ENCODE measurements at regions not wholly inside any gene's neighbourhood (a gene's known extent, or its start where the extent isn't known, plus 50 kb on each side); places are given as distances from the start of the nearest gene placed in this dataset.

GRCh38 chr7:30232391-30232790, 52.0 kb upstream of the ZNRF2 start:
- TF ChIP-seq POLR2AphosphoS5 (IDR thresholded peaks at IDR 0.05) (no peak), TAF1 (IDR thresholded peaks at IDR 0.05; ENCODE audit: low read depth) (no peak), EZH2 (IDR thresholded peaks at IDR 0.05; ENCODE audit: borderline replicate concordance, insufficient read depth, low read length, poor library complexity, severe bottlenecking) (no peak), EP300 (conservative IDR thresholded peaks at IDR 0.05; ENCODE audit: poor library complexity, severe bottlenecking) (no peak)
- TF ChIP-seq, protein P1, sequence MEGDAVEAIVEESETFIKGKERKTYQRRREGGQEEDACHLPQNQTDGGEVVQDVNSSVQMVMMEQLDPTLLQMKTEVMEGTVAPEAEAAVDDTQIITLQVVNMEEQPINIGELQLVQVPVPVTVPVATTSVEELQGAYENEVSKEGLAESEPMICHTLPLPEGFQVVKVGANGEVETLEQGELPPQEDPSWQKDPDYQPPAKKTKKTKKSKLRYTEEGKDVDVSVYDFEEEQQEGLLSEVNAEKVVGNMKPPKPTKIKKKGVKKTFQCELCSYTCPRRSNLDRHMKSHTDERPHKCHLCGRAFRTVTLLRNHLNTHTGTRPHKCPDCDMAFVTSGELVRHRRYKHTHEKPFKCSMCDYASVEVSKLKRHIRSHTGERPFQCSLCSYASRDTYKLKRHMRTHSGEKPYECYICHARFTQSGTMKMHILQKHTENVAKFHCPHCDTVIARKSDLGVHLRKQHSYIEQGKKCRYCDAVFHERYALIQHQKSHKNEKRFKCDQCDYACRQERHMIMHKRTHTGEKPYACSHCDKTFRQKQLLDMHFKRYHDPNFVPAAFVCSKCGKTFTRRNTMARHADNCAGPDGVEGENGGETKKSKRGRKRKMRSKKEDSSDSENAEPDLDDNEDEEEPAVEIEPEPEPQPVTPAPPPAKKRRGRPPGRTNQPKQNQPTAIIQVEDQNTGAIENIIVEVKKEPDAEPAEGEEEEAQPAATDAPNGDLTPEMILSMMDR (IDR thresholded peaks at IDR 0.05; ENCODE audit: poor library complexity, severe bottlenecking) = no peak
- TF ChIP-seq, protein P2, sequence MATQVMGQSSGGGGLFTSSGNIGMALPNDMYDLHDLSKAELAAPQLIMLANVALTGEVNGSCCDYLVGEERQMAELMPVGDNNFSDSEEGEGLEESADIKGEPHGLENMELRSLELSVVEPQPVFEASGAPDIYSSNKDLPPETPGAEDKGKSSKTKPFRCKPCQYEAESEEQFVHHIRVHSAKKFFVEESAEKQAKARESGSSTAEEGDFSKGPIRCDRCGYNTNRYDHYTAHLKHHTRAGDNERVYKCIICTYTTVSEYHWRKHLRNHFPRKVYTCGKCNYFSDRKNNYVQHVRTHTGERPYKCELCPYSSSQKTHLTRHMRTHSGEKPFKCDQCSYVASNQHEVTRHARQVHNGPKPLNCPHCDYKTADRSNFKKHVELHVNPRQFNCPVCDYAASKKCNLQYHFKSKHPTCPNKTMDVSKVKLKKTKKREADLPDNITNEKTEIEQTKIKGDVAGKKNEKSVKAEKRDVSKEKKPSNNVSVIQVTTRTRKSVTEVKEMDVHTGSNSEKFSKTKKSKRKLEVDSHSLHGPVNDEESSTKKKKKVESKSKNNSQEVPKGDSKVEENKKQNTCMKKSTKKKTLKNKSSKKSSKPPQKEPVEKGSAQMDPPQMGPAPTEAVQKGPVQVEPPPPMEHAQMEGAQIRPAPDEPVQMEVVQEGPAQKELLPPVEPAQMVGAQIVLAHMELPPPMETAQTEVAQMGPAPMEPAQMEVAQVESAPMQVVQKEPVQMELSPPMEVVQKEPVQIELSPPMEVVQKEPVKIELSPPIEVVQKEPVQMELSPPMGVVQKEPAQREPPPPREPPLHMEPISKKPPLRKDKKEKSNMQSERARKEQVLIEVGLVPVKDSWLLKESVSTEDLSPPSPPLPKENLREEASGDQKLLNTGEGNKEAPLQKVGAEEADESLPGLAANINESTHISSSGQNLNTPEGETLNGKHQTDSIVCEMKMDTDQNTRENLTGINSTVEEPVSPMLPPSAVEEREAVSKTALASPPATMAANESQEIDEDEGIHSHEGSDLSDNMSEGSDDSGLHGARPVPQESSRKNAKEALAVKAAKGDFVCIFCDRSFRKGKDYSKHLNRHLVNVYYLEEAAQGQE (IDR thresholded peaks at IDR 0.05; ENCODE audit: borderline replicate concordance) = no peak

Measured in neural cell (in vitro differentiated cells).